T-helper 2 cell (primary cell): ENCODE measurements at regions not wholly inside any gene's neighbourhood (a gene's known extent, or its start where the extent isn't known, plus 50 kb on each side); places are given as distances from the start of the nearest gene placed in this dataset.

ENCODE experiments used
- DNase-seq, 5 experiments: peaks; one replicate each; pipeline versions ENCODE4 v3.0.0 to v3.0.0-alpha.2; 2012 to 2022

DNA sequence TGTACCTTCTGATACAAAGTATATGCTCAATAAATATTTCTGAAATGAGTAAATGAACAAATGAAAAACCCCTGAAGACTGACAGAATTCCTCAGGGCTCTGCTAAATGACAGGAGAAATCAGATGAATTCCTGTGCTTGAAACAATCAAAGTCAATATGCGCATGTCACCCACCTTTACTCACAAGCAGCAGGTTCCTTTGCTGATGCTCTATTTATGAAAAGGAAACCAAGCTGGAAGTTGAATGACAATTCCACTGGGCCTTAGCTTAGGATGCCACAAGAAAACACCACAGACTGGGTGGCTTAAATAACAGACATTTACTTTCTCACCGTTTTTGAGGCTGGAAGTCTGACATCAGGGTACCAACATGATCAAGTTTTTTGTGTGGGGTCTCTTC is 477.5 kb upstream of the TEX13C start:
- DNase-seq = no peak

DNA sequence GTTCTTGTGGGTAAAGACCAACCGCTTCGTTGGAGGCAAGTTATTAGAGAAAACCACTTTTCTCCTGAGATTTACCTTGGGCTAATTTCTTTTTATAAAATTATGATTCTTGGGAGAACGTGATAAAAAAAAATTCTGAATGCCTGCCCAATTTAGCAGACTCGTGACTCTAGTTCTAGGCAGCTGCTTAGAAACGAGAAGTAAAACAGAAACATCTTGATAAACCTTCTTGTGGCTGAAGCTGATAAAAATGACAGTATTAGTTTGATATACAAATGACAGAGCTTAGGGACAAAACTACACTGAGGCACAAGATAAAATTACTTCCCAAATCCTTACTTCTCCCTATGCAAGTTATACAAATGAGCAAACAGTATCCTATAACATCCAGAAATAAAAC is 458.9 kb upstream of the TEX13C start:
- no peak for DNase-seq

DNA sequence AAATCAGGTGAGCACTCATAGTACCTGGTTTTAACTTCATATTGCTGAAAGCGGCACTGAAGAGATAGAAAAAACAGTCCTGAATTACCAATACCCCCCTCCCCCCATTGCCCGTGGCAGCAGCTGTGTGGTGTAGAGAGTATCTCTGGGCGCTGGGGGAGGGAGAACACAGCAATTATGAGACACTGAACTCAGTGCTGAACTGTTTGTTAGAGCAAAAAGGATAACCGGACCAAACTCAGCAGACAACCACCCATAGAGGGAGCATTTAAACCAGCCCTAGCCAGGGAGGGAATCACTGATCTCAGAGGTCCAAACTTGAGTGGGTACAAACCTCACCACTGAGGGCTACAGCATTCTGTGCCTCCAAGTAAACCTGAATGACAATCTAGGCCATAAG is 457.4 kb upstream of the TEX13C start:
- no peak for DNase-seq

DNA sequence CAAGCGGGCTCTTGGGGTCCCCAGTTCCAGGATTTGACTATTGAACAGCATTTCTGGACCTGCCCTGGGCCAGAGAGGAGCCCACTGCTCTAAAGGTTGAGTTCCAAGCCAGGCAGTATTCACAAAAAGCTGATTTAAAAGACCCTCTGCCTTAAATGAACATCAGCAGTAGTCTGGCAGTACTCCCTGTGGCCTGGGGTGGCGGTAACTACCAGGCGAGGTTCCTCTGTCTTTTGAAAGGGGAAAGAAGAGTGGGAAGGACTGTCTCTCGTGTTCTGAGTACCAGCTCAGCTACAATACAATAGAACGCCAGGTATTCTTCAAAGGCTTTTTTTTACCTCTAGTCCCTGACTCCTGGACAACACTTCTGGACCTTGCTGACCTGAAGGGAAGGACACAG is 456.4 kb upstream of the TEX13C start:
- DNase-seq = no peak

DNA sequence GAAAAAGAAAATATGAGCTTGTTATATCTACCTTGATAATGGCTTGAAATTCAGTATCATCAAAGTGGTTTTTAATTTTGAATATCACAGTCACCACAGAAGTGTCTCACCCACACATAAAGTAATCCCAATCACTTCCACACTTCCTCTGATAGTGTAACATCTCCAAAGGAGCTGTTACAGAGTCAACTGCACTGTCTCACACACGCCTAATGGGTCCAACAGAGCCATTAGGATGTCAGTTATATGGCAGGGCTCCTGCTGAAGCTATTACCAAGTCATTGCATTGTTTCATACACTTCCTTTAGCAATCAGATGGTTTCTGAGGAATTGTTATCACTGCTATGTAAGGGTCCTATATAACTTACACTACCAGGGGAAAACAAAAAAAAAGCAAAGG is 432.1 kb upstream of the TEX13C start:
- DNase-seq = no peak

DNA sequence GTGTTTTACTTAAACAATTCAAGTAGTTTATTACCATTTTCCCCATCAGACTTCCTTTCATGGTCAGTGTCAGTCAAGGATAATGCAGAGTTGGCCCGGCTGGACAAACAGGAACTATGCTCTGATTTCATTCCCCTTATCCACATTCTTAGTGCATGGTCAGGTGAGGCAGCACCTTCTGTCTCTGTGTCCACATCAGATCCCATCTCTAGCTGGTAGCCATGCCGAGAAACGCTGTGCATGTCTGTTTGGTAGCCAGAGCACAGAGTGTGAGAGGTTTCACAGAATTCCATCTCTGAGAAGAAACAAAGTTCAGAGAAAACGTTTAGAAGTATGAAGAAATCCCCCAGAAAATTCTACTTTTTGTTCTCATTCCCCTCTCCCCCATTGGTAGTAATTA is 423.7 kb upstream of the TEX13C start:
- no peak for DNase-seq

DNA sequence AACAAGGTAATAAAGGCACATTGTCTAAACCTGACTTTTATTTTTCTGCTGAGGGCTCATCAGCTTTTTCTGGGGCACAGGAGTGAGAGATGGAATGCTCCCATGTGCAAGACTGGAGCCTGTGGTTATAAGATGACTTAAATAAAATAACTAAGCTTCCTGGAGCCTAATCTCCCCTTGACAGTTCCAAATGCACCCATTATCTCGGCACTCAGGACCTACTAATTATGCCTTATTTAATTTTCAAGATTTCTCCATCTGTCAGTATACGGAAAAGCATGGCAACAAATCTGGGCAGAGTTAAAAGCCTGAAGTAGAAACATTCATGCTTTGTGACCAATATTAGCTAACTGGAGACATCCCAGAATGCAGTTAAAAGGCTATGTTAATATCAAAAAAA is 416.7 kb upstream of the TEX13C start:
- no peak for DNase-seq

DNA sequence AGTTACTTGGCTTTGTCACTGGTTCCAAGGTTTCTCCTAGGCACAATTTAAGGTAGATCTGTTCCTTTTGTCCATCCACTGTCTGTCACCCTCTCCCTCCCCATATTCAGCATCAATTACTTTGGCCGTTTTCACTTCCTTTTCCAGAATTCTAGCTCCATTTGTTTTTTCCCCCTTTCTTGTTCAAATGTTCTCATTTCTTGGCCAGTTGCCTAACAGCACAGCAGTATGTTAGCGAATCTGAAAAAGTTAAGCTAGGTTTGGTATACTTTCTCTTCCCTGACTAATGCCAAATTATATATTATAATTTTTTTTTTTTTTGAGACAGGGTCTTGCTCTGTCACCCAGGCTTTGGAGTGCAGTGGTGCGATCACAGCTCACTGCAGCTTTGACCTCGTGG is 409.1 kb upstream of the TEX13C start:
- no peak for DNase-seq

DNA sequence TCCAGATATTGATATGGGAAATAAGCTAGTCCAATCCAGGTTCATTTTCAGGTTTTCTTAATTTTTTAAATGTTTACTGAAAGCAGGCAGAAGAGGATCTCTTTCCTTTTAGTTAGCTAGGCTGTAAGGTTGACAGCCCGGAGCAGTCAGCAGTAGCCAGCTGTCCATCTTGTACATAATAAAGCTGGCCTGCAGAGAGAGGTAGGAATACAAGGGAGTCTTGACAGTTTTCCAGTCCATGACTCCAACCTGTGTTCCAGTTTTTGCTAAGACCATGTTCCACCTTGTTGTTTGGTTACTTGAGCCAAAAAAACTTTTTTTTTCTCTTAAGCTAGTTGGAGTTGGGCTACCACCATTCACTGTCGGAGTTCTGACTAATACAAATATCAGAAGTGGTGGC is 402.7 kb upstream of the TEX13C start:
- DNase-seq = no peak

DNA sequence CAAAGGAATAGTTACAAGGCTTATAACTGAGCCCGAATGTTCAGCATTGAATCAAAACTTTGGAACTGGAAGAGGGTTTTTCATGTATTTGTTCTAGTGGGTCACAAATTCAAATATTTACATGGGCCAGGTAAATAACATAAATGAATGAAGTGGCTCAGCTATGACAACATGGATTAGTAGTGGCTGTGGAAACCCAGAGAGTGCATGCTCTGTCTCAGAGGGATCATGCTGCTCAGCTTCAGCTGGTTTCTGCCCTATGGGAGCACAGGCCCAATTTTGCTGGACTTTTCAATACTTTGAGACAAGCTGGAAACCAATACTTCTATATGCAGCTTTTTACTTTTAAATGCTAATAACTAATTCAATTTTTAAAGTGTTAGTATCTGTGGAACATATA is 394.0 kb upstream of the TEX13C start:
- no peak for DNase-seq

DNA sequence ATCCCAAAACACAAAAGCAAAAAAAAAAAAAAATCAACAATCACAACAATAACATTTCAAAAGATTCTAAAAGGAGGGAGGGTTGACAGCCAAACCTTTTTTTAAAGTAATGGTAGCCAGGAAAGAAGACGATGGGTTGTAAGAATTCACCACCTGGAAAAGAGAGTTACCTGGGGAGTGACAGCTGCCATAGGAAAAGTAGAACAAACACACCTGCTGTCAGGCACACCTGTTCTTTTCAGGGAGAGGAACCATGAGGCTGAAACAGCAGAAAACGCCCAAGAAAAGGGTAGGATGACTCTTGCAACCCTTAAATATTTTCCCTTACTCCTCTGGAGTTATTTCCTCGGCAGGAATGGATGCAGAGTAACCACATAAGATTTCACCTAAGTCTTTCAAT is 388.4 kb upstream of the TEX13C start:
- DNase-seq = no peak

DNA sequence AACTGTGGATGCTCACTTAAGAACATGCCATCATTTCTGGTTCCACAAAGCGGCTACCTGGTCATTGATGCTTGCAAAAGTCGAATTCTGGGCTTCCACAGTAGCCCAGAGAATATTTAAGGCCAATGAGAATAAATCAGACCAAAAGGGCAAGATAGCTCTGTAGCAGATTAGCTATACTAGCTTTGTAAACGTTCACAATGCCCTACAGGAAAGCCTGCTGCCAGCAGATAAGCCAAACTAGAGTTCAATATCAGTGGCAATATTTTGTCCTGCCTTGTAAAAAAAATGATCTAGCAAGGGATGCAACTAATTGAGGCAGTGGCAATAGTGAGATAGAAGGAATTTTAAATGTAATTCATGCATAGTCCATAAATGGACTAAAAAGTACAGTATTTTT is 387.7 kb upstream of the TEX13C start:
- no peak for DNase-seq

DNA sequence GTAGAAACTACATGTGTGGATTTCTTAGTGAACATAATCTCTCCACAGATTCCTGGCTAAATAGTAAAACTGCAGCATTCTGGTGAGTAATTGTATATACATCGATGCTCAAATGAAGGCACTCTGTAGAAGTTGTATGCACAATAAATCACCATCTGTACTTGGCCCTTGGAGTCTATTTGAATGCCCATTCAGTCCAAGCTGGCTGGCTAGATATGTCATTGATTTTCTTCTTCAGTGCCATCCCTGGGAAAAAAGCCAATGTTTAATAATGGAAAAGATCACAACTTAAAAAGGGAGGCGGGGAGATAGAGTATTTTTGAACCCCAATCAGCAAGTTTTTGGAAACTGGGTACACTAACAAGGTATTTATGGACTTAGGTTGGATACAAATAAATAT is 381.0 kb upstream of the TEX13C start:
- no peak for DNase-seq

DNA sequence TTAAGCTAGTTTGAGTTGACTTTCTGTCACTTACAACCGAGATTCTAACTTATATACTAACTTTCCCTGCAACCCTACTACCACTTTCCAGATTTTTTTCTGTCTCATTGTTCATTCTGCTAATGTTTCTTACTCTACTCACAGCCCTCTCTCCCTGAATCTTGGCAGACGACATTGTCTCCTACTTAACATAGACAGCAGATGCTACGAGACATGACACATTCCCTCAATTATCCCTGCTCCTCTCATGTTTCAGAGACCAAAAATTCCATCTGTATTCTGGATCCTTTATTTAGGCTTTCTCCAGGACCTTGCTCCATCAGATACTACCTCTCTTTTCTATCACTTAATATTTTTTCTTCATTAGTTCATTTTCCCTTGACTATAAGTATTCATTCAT is 379.1 kb upstream of the TEX13C start:
- no peak for DNase-seq

DNA sequence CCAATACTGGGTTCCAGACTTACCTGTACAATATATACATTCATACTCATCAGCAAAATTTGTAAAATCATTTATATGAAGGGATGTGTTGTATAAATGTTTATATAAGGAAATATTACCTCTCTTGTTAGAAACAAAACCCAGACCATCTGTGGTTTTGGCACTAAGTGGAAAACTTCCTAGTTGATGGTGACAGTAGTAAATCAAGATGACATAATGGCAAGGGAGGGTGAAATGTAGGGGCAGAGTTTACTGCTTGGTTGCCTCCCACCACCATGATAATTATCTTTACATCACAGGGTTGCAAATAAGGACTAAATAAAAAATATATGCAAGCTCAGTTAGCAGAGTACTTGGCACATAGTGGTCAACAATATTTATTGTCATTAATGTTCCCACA is 365.3 kb upstream of the TEX13C start:
- no peak for DNase-seq

DNA sequence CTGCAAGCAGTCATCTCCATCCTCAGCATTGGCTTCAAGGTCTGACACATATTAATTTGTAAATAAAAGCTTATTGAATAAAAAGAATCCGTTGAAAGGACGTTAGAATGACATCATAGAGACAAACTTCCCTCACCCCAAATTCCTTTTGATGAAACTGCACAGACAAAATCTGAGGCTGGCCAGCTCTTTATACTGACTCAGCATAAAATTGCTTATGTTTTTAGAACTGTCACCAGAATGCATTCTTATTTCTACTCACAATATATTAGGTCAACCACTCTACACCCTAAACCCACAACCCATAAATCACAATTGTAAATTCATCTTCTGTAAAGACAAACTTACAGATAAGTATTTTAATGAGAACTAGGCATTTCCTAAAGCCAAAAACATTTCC is 359.2 kb upstream of the TEX13C start:
- DNase-seq = no peak

DNA sequence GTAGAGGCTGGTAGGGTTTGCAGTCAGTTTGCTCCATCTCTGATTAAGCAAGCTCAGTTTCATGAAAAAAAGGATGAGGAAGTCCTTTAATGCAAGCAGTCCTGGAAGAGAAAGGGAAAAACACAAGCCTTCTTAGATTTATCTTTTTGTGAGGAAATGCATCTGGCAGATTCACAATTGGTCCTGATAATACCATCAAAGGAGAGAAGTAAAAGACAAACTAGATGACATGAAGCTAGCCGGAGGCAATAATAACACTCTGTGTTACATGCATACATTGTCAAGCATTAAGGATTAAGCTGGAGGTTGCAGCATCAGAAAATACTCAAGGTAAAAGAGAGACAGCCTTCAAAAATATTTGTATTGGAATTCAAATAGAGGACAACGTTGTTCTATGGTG is 356.0 kb upstream of the TEX13C start, which contains the start of gene TENM1:
Gene TENM1 (minus strand): TSS at position 101 of the 400 bp plus-strand sequence.
- no peak for DNase-seq

DNA sequence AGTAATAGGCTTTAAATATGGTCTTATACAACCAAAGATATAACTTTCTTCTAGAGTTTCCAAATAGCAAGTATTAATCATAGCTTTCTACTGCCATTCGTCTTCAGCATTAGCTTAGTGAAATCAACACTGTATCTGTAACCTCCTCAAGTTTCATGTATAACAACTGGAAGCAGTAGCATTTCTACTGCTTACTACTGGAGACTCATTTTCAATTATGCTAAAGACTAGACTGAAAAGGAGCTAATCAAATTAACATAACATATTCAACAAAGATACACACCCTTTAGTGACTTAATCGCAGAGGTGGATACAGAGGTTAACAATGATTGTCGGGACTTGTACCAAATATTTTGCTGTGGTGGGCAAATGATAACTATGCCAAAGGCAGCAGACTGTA is 344.2 kb upstream of the TEX13C start:
- DNase-seq = no peak

DNA sequence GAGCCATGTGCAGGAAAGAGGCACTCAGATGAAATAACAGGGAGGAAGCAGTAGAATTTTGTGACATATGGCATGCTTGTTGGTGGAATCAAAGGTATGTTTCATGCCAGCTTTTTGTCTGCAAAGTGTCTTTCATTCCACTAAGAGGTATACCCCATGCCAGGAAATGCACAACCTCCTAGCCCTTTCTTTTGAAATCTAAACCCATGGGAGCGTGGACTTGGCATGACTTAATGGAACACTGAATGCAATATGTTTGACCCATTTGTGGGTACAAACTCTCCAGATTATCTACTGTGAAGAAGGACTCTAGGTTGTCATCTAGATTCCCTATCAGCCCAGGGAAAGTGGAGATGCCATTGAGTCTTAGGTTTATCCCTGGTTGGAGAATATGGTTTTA is 338.3 kb upstream of the TEX13C start:
- DNase-seq = no peak

DNA sequence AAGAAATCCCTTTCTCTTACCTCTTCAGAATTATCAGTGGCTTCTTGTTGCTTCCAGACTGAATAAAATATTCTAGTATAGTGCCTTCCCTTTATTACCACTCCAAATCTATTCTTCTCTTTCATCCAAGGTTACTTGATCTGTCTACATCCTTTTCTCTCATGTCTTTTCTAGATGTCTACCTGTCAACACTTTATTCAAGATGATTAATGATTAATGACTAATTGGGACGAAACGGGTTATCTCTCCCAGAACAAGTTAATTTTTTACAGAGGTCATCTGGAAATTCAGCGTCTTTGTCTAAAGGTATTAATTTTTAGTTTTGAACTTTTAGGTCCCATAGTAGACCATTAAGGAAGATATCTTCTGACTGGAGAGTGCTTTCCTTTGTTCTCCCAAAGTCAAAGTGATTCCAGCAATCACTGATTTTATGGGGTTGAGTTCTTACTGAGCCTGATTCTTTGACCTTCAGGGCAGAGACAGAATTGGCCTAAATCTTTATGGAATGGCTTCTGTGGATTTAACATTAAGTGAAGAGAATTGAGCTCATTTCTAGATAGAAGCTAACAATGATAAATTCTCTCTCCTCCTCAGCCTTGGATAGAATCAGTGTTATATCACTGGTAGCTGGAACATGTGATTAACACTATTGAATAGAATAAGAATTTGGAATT is 335.4 kb upstream of the TEX13C start:
- no peak for DNase-seq

DNA sequence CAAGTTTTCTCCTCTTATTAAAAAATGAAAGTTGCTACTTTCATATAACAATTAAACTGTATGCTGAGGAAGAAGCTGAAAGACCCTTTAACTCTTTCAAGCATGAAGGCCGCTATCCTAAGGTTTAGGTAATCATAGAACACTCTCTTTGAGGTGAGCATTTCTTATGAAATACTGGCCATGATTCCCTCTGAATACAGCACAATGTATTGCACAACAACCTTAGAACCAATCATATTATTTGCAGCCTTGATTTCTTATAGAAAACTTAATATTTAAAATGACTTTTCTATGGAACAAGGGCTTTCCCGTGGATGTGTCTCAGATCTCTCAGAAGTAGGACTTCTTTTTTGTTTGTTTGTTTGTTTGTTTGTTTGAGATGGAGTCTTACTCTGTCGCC is 333.4 kb upstream of the TEX13C start:
- no peak for DNase-seq

DNA sequence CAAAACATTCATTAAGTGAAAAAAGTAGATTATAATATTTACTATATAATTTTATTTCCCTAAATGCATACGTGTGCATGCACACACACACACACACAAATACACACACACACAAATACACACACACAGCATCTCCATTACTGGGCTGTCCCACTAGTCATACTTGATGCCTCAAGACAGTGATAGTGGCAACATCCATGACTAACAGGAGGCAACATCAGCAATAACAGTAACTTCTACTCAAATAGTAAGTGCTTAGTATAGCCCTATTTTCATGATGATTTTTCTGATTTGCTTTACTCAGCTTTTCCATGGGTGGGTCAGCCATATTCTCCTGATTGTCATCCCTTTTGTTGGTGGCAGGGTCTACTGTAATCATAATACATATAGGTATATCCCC is 325.9 kb upstream of the TEX13C start:
- no peak for DNase-seq

DNA sequence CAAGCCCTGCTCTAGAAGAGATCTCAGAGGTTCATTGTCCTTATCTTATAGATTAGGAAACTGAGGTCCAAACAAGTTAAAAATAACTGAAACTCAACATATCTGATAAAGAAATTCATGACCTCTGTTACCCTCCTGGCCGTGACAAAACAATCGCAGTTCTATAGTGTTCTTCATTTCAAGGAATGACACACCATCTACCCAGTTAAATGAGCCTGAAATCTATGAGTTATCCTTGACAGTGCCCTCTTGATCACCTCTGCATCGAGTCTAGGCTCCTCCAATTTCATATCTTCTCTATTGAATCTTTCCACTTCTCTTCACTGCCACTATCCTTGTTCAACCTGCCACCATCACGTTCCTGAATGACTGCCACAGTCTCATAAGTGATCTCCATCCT is 325.3 kb upstream of the TEX13C start:
- no peak for DNase-seq

DNA sequence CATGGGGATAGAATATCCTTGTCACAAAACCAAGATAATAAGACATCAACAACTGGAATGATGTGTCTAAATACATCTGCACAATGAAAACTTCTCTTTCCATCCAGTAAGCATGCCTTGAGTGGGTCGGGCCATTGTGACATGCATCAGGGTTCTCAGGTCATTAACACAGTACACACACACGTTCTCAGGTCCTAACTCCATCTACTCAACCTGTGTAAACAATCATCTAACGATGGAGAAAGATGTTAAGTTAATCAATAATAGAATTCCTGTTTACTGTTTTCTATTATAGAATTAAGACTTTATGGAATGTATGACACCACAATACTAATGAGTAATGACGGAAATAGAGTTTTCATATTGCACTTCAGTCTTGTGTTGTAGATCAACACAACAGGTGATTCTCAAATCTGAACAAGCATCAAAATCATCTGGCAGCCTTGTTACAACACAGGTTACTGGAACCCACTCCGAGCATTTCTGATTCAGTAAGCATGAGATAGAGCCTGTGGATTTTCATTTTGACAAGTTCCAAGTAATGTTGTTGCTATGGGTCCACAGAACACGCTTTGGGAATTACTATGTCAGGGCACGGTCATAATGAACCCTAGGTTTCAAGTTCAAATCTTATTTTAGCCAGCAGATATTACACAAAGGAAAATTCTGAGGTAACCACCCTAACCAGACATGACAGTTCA is 315.8 kb upstream of the TEX13C start:
- peak in 1 of 5 experiments; percentile 17 for DNase-seq

DNA sequence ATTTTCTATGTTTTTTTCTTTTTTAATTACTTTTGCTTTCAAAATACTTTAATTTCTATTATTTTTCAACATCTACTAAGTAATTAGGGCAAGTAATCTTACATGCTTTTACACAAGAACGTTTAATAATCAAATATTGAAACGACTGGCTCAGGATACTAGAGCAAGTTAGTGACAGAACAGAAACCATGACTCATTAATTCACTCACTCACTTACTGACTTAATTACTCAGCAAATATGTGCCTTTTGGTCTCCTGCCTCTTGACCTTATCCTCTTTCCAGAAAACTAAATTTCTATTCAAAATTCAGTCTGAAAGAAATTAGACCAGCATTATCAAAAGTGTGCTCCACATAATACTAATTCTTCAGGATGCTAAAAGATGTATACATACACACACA is 314.9 kb upstream of the TEX13C start:
- peak in 1 of 5 experiments; percentile 4 for DNase-seq
